Panc1 (cell line): ENCODE measurements at regions not wholly inside any gene's neighbourhood (a gene's known extent, or its start where the extent isn't known, plus 50 kb on each side); places are given as distances from the start of the nearest gene placed in this dataset.

Source experiments
- ATAC-seq: fragments of 200-7000 bp; cut with Tn5 transposase; 2 replicates; pipeline ENCODE4 v1.9.1; 2020; ENCODE audit warnings: mild to moderate bottlenecking, moderate library complexity
- BruUV-seq: library from RNA; stranded (reverse); fragments of 400-500 nt; replicated peaks from 2 replicates; lab custom pipeline; 2021; lab: Mats Ljungman, UMichigan
- CTCF ChIA-PET: fragments of 300-600 bp; sonication (Branson Sonifier 250); formaldehyde crosslinking; loops from one replicate; lab custom pipeline; 2022; ENCODE audit warnings: antibody characterized with exemption; lab: Charles Lee
- POLR2A ChIA-PET: fragments of 300-600 bp; sonication (Branson Sonifier 250); formaldehyde crosslinking; loops from one replicate; lab custom pipeline; 2022; ENCODE audit warnings: antibody characterized with exemption; lab: Charles Lee
- DNase-seq: peaks from one replicate; pipeline ENCODE4 v3.0.0-alpha.2; 2010; ENCODE audit warnings: low read depth, low spot score
- H3K27ac ChIP-seq: 2 replicates; pipeline ENCODE4 v1.5.1; 2011; ENCODE audit warnings: mild to moderate bottlenecking, low read length, inconsistent platforms
- H3K27me3 ChIP-seq: fragments of 200-500 bp; sonication (Bioruptor generic); 2 replicates; pipeline ENCODE4 v1.6.0; 2014; ENCODE audit warnings: low read length, inconsistent platforms; ENCODE audit not compliant: control insufficient read depth, insufficient read depth
- H3K36me3 ChIP-seq: fragments of 200-500 bp; sonication (Bioruptor generic); 2 replicates; pipeline ENCODE4 v1.5.1; 2014; ENCODE audit warnings: inconsistent platforms, mild to moderate bottlenecking, low read length, moderate library complexity; ENCODE audit not compliant: control insufficient read depth, insufficient read depth
- H3K4me1 ChIP-seq: 2 replicates; pipeline ENCODE4 v1.5.1; 2011; ENCODE audit warnings: inconsistent platforms, mild to moderate bottlenecking, low read length, moderate library complexity; ENCODE audit not compliant: control insufficient read depth, insufficient read depth
- H3K4me3 ChIP-seq, 2 experiments: 2 replicates each; pipeline ENCODE4 v1.5.1; 2011 to 2012; ENCODE audit warnings: low read depth in 2 of 2, low read length in 2 of 2, mild to moderate bottlenecking in 2 of 2, inconsistent platforms in 1 of 2, moderate library complexity in 1 of 2
- H3K9me3 ChIP-seq: fragments of 200-500 bp; sonication (Bioruptor generic); 2 replicates; pipeline ENCODE4 v1.5.1; 2014; ENCODE audit warnings: low read depth, mild to moderate bottlenecking, inconsistent platforms, low read length, moderate library complexity; ENCODE audit not compliant: control insufficient read depth, insufficient read depth
- POLR2AphosphoS5 ChIP-seq: IDR thresholded peaks from 2 replicates; pipeline ENCODE4 v1.6.1; 2012; ENCODE audit warnings: mild to moderate bottlenecking, low read depth, low read length, moderate library complexity
- SIN3A ChIP-seq: IDR thresholded peaks from 2 replicates; pipeline ENCODE4 v1.6.1; 2012; ENCODE audit warnings: low read depth, mild to moderate bottlenecking, low read length, moderate library complexity, borderline replicate concordance; ENCODE audit not compliant: insufficient read depth
- TCF7L2 ChIP-seq: IDR thresholded peaks from 2 replicates; pipeline ENCODE4 v1.6.1; 2011; ENCODE audit warnings: mild to moderate bottlenecking, low read depth, low read length, inconsistent platforms
- in situ Hi-C: cut with HindIII; loops from 2 replicates; pipeline ENCODE4 v1.10.0; 2016; ENCODE audit warnings: low sequenced_read_pairs, low pct_unique_long_range_greater_than_20kb
- intact Hi-C: fragments of 100-400 bp; cut with micrococcal nuclease; formaldehyde crosslinking; loops from one replicate; pipeline ENCODE4 v1.10.0; 2022; ENCODE audit not compliant: unreplicated experiment
- TF ChIP-seq, protein P1 (sequence below): fragments of 450-650 bp; IDR thresholded peaks from 2 replicates; pipeline ENCODE4 v1.5.1; 2017; ENCODE audit warnings: mild to moderate bottlenecking
- TF ChIP-seq, protein P2 (sequence below), 2 experiments: IDR thresholded peaks; 2 replicates each; pipeline ENCODE4 v1.6.1; 2011 to 2012; ENCODE audit warnings: low read depth in 2 of 2, control low read depth in 1 of 2, low read length in 1 of 2, mild to moderate bottlenecking in 1 of 2, moderate library complexity in 1 of 2; ENCODE audit not compliant: insufficient read depth in 1 of 2

DNA sequence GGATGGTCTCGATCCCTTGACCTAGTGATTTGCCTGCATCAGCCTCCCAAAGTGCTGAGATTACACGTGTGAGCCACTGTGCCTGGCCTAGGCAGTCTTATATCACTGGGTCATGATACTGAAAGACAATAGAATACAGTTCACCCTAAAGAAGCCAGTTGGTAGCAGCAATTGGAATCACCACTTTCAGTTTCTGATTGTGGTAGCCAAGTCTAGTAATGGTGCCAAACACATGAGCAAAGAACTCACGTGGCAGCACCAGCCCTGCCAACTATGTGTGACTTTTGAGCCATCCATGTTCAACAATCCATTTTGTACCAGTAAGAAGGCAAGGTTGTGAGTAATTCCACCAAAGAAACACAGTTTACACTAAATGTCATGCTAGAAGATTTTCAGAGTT, 548.4 kb downstream of the KLHL13 start:
- TF ChIP-seq TCF7L2 = no peak
- no peak for TF ChIP-seq SIN3A
- TF ChIP-seq, protein P1, sequence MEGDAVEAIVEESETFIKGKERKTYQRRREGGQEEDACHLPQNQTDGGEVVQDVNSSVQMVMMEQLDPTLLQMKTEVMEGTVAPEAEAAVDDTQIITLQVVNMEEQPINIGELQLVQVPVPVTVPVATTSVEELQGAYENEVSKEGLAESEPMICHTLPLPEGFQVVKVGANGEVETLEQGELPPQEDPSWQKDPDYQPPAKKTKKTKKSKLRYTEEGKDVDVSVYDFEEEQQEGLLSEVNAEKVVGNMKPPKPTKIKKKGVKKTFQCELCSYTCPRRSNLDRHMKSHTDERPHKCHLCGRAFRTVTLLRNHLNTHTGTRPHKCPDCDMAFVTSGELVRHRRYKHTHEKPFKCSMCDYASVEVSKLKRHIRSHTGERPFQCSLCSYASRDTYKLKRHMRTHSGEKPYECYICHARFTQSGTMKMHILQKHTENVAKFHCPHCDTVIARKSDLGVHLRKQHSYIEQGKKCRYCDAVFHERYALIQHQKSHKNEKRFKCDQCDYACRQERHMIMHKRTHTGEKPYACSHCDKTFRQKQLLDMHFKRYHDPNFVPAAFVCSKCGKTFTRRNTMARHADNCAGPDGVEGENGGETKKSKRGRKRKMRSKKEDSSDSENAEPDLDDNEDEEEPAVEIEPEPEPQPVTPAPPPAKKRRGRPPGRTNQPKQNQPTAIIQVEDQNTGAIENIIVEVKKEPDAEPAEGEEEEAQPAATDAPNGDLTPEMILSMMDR = no peak
- TF ChIP-seq, protein P2, sequence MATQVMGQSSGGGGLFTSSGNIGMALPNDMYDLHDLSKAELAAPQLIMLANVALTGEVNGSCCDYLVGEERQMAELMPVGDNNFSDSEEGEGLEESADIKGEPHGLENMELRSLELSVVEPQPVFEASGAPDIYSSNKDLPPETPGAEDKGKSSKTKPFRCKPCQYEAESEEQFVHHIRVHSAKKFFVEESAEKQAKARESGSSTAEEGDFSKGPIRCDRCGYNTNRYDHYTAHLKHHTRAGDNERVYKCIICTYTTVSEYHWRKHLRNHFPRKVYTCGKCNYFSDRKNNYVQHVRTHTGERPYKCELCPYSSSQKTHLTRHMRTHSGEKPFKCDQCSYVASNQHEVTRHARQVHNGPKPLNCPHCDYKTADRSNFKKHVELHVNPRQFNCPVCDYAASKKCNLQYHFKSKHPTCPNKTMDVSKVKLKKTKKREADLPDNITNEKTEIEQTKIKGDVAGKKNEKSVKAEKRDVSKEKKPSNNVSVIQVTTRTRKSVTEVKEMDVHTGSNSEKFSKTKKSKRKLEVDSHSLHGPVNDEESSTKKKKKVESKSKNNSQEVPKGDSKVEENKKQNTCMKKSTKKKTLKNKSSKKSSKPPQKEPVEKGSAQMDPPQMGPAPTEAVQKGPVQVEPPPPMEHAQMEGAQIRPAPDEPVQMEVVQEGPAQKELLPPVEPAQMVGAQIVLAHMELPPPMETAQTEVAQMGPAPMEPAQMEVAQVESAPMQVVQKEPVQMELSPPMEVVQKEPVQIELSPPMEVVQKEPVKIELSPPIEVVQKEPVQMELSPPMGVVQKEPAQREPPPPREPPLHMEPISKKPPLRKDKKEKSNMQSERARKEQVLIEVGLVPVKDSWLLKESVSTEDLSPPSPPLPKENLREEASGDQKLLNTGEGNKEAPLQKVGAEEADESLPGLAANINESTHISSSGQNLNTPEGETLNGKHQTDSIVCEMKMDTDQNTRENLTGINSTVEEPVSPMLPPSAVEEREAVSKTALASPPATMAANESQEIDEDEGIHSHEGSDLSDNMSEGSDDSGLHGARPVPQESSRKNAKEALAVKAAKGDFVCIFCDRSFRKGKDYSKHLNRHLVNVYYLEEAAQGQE (IDR thresholded peaks at IDR 0.05; ENCODE audit: insufficient read depth in 1 of 2, low read depth in 2 of 2, low read length in 1 of 2) = no peak
- no peak for TF ChIP-seq POLR2AphosphoS5

DNA sequence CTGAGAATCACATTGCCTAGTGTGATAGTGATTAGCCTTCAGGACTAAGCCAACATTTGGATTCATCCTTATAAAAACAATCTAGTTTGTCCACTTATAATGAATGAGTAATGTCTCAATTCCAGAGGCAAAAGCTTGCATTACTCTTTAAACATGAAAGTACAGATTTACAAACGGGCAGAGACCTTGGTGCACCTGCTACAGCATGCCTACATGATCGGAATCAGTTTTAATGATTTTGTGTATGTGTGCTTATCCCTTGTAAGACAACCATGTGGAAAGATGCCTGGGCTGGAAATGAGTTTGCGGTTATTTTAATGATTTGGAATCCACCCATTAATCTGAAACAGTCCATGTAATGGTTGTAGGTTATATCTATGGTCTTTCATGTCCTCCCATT, 572.7 kb downstream of the KLHL13 start:
- no peak for DNase-seq
- BruUV-seq = no TSS peak
- Histone ChIP-seq H3K9me3 (no peaks in the 10 kb centered on the region), H3K27me3 (no peaks in the 10 kb centered on the region), H3K27ac (no peak overlapping the region), H3K36me3 (no peaks in the 10 kb centered on the region), H3K4me3 (no peak overlapping the region), H3K4me1 (no peaks in the 10 kb centered on the region)
- TF ChIP-seq TCF7L2 = no peak
- TF ChIP-seq, protein P1 = no peak
- TF ChIP-seq, protein P2 (IDR thresholded peaks at IDR 0.05; ENCODE audit: insufficient read depth in 1 of 2, low read depth in 2 of 2, low read length in 1 of 2) = no peak
- TF ChIP-seq POLR2AphosphoS5 = no peak
- TF ChIP-seq SIN3A = no peak
- ChIA-PET CTCF (no interaction called here), POLR2A (no interaction called here)
- in situ Hi-C loops = no loop called here
- ATAC-seq = no peak
- intact Hi-C loops = no loop called here

More for the DNA sequence above, 548.4 kb downstream of the KLHL13 start:
- DNase-seq = no peak
- H3K9me3 ChIP-seq = no peaks in the 10 kb centered on the region
- intact Hi-C loops (no loop called here), in situ Hi-C loops (no loop called here)
- no peak overlapping the region for H3K4me3 ChIP-seq
- ATAC-seq = no peak
- ChIA-PET POLR2A (no interaction called here), CTCF (no interaction called here)
- no peak overlapping the region for H3K27ac ChIP-seq
- BruUV-seq = no TSS peak
- H3K4me1 ChIP-seq = no peaks in the 10 kb centered on the region
- H3K36me3 ChIP-seq = no peaks in the 10 kb centered on the region
- H3K27me3 ChIP-seq = no peaks in the 10 kb centered on the region
